Memory B cell (primary cell): ENCODE measurements at regions not wholly inside any gene's neighbourhood (a gene's known extent, or its start where the extent isn't known, plus 50 kb on each side); places are given as distances from the start of the nearest gene placed in this dataset.
"Not testable (repeated sequence)": the region's sequence is repeated elsewhere in the genome, so short reads cannot be mapped to it uniquely, and the experiment has no call there.

Experiments used
- ATAC-seq: fragments of 150-1000 bp; cut with Tn5 transposase; 2 replicates; pipeline ENCODE4 v1.10.0; 2021; ENCODE audit warnings: low read depth, mild to moderate bottlenecking, moderate library complexity
- DNase-seq, 2 donors: peaks; one replicate each; pipeline ENCODE4 v3.0.0; 2022; ENCODE audit warnings: low spot score in 2 of 2
- H3K27ac Mint-ChIP-seq: one replicate; pipeline ENCODE4 v1.8.0; 2022; ENCODE audit warnings: mild to moderate bottlenecking, moderate library complexity, mixed read lengths
- H3K27me3 Mint-ChIP-seq: one replicate; pipeline ENCODE4 v1.8.0; 2022; ENCODE audit warnings: mixed read lengths
- H3K36me3 Mint-ChIP-seq: one replicate; pipeline ENCODE4 v1.8.0; 2022; ENCODE audit warnings: mild to moderate bottlenecking, mixed read lengths
- H3K4me1 Mint-ChIP-seq: one replicate; pipeline ENCODE4 v1.8.0; 2022; ENCODE audit warnings: mixed read lengths
- H3K4me3 Mint-ChIP-seq: one replicate; pipeline ENCODE4 v1.8.0; 2022; ENCODE audit warnings: mild to moderate bottlenecking, moderate library complexity, mixed read lengths
- H3K9me3 Mint-ChIP-seq: one replicate; pipeline ENCODE4 v1.8.0; 2022; ENCODE audit warnings: mixed read lengths

GRCh38 chr1:91099746-91100621, 78.1 kb upstream of the ZNF644 start:
- H3K27ac Mint-ChIP-seq, result no peak overlapping the region
- H3K4me3 Mint-ChIP-seq, result no peak overlapping the region
- H3K27me3 Mint-ChIP-seq, result peaks cover 5% of the 10 kb centered on the region
- H3K9me3 Mint-ChIP-seq, result peaks cover 2% of the 10 kb centered on the region
- no peaks in the 10 kb centered on the region for H3K36me3 Mint-ChIP-seq
- DNase-seq, result no peak
- ATAC-seq, result no peak
- peaks cover 3% of the 10 kb centered on the region for H3K4me1 Mint-ChIP-seq

- peaks cover 2% of the 10 kb centered on the region for H3K9me3 Mint-ChIP-seq
- H3K36me3 Mint-ChIP-seq, result no peaks in the 10 kb centered on the region
- peaks cover 3% of the 10 kb centered on the region for H3K4me1 Mint-ChIP-seq
- peaks cover 5% of the 10 kb centered on the region for H3K27me3 Mint-ChIP-seq
- H3K4me3 Mint-ChIP-seq, result no peak overlapping the region
- DNase-seq, result no peak
- ATAC-seq, result no peak
- H3K27ac Mint-ChIP-seq, result no peak overlapping the region
Observed at GRCh38 chr1:91098299-91098906, 76.6 kb upstream of the ZNF644 start.

GRCh38 chr1:91095321-91095720, 73.5 kb upstream of the ZNF644 start:
- H3K27ac Mint-ChIP-seq, DNase-seq, H3K27me3 Mint-ChIP-seq, ATAC-seq, H3K4me1 Mint-ChIP-seq, H3K36me3 Mint-ChIP-seq, H3K4me3 Mint-ChIP-seq, H3K9me3 Mint-ChIP-seq: not testable (repeated sequence)

DNA sequence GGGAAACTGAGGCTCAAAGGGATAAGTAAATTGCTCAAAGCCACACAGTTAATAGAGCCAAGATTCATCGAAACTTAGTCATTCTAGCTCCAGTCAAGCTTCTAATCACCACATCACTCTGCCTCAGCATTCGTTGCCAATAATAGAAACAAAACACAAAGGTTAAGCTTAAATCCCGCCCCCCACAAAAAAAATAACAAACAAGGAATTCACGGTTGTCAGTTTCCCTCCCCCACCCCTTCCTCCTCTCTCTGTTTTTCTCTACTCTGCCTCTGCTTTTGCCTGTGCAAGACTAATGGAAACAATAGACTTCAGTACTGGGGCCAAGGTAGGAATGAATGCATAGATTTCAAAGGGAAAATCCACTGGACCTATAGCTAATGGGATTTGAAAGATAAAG, 70.7 kb upstream of the ZNF644 start:
- no peak for DNase-seq
- Mint-ChIP-seq H3K27me3 (peaks cover 4% of the 10 kb centered on the region), H3K27ac (peak overlapping the region; percentile 11), H3K4me1 (no peaks in the 10 kb centered on the region), H3K36me3 (peaks cover 2% of the 10 kb centered on the region), H3K9me3 (peaks cover 4% of the 10 kb centered on the region), H3K4me3 (no peak overlapping the region)
- ATAC-seq, result no peak

DNA sequence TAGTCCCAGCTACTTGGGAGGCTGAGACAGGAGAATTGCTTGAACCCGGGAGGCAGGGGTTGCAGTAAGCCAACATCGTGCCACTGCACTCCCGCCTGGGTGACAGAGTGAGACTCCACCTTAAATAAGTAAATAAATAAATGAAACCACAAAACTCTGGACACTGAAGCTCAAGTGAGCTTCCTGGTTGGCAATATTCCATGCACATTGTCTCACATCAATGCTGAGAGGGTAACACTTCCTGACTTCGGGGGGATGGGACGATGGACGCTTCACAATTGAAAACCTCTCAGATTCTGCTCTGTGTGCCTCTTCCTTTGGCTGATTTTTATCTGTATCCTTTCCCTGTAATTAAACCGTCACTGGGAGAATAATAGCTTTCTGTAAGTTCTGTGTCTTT, 70.0 kb upstream of the ZNF644 start:
- H3K4me3 Mint-ChIP-seq, result no peak overlapping the region
- H3K9me3 Mint-ChIP-seq, result peaks cover 4% of the 10 kb centered on the region
- no peak for ATAC-seq
- H3K4me1 Mint-ChIP-seq, result no peaks in the 10 kb centered on the region
- DNase-seq, result no peak
- peaks cover 4% of the 10 kb centered on the region for H3K27me3 Mint-ChIP-seq
- H3K36me3 Mint-ChIP-seq, result peaks cover 2% of the 10 kb centered on the region
- no peak overlapping the region for H3K27ac Mint-ChIP-seq

DNA sequence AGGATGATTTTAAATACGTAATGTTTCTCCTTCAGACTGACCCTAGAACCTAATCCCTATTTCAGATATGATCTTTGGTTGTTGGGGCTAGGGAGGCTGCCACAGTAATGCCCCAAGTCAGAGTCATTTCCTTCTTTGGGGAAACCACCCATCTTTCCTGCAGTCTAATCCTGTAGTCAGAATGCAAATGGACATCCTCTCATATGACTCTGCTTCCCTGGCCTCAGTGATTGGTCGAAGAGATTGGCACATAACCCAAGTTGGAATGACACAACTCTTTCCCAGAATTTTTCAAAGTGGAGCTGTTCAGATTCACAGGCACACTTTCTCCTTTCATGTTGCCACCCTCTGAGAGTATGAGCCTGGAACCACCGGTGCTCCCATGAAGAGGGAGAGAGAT, 58.8 kb upstream of the ZNF644 start:
- H3K27ac Mint-ChIP-seq, result no peak overlapping the region
- H3K9me3 Mint-ChIP-seq, result no peaks in the 10 kb centered on the region
- no peaks in the 10 kb centered on the region for H3K27me3 Mint-ChIP-seq
- no peaks in the 10 kb centered on the region for H3K36me3 Mint-ChIP-seq
- DNase-seq (no peak), ATAC-seq (peak; percentile 65)
- H3K4me1 Mint-ChIP-seq, result peaks cover 6% of the 10 kb centered on the region
- H3K4me3 Mint-ChIP-seq, result no peak overlapping the region

DNA sequence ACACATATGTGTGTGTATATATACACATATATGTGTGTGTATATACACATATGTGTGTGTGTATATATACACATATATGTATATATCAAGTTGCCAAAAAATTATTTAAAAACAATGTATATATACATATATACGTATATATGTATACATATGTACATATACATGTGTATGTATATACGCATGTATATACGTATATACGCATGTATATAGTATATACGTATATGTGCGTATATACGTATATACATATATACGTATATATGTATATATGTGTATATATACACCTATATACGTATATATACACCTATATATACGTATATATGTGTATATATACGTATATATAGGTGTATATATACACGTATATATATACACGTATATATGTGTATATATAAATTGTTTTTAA, 57.0 kb upstream of the ZNF644 start:
- ATAC-seq (no peak), DNase-seq (no peak)
- H3K4me3 Mint-ChIP-seq, result no peak overlapping the region

GRCh38 chr1:91076834-91077233, 55.0 kb upstream of the ZNF644 start:
- DNase-seq (no peak), ATAC-seq (no peak)
- H3K36me3 Mint-ChIP-seq, result no peaks in the 10 kb centered on the region
- H3K9me3 Mint-ChIP-seq, result no peaks in the 10 kb centered on the region
- peaks cover 10% of the 10 kb centered on the region for H3K4me1 Mint-ChIP-seq
- H3K27ac Mint-ChIP-seq, result no peak overlapping the region
- no peaks in the 10 kb centered on the region for H3K27me3 Mint-ChIP-seq
- no peak overlapping the region for H3K4me3 Mint-ChIP-seq

More for the DNA sequence above, 57.0 kb upstream of the ZNF644 start:
- H3K36me3 Mint-ChIP-seq, result no peaks in the 10 kb centered on the region
- no peaks in the 10 kb centered on the region for H3K9me3 Mint-ChIP-seq
- no peak overlapping the region for H3K27ac Mint-ChIP-seq
- H3K4me1 Mint-ChIP-seq, result peaks cover 10% of the 10 kb centered on the region
- H3K27me3 Mint-ChIP-seq, result no peaks in the 10 kb centered on the region

DNA sequence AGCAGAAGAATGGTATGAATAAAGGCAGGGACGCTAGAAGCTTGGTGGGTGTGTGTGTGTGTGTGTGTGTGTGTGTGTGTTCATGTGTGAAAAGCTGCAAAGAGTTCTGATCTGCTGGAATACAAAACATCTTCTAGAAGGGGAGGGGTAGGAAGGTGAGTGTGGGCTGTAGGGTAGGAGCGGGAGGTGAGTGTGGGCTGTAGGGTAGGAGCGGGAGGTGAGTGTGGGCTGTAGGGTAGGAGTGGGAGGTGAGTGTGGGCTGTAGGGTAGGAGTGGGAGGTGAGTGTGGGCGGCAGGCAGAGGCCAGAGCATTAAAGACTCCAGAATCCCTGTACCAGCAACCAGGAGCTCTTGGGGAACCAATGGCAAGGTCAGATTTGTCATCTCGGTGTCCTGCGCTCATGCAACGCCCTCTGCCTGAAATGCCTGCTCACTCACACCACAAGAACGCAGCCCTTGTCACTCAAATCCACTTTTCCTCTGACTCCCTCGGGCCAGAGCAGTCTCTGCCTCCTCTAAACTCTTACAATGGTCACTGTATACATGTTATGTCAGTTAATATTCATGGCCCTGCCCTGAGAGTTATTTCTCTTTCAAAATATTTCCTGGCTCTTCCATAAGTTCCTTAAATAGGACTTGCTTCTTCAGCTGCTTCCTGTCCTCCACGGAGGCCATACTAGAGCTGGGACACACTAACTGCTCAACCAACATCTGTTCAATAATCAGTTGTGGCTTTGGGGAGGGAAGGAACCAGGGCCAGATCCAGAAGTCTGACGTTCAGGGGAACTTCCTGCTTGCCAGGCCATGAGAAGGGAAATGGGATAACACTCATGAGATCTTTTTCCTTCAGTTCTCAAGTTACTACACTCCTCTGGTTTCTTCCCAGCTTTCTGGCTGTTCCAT, 53.6 kb upstream of the ZNF644 start:
- no peak for ATAC-seq
- no peak for DNase-seq
- no peak overlapping the region for H3K27ac Mint-ChIP-seq
- H3K9me3 Mint-ChIP-seq, result no peaks in the 10 kb centered on the region
- H3K4me3 Mint-ChIP-seq, result no peak overlapping the region
- H3K27me3 Mint-ChIP-seq, result peaks cover under 1% of the 10 kb centered on the region
- peaks cover 10% of the 10 kb centered on the region for H3K4me1 Mint-ChIP-seq
- H3K36me3 Mint-ChIP-seq, result no peaks in the 10 kb centered on the region

- Mint-ChIP-seq H3K9me3 (peaks cover 6% of the 10 kb centered on the region), H3K36me3 (peaks cover 6% of the 10 kb centered on the region), H3K27ac (no peak overlapping the region), H3K4me3 (no peak overlapping the region), H3K27me3 (peaks cover 8% of the 10 kb centered on the region), H3K4me1 (peaks cover 10% of the 10 kb centered on the region)
- ATAC-seq, result no peak
- no peak for DNase-seq
Observed at GRCh38 chr1:91073299-91073698, 51.5 kb upstream of the ZNF644 start.

- no peak for DNase-seq
- no peak for ATAC-seq
- peaks cover 6% of the 10 kb centered on the region for H3K9me3 Mint-ChIP-seq
- H3K4me1 Mint-ChIP-seq, result peaks cover 7% of the 10 kb centered on the region
- no peak overlapping the region for H3K27ac Mint-ChIP-seq
- H3K27me3 Mint-ChIP-seq, result peaks cover 8% of the 10 kb centered on the region
- H3K36me3 Mint-ChIP-seq, result peaks cover 6% of the 10 kb centered on the region
- no peak overlapping the region for H3K4me3 Mint-ChIP-seq
Observed at GRCh38 chr1:91071838-91072237, 50.0 kb upstream of the ZNF644 start.
